ENCODE measurements at regions not wholly inside any gene's neighbourhood (a gene's known extent, or its start where the extent isn't known, plus 50 kb on each side); places are given as distances from the start of the nearest gene placed in this dataset.

GRCh38 chr4:106454021-106454420 lies 85.4 kb upstream of the GIMD1 start:
- no peak for DNase-seq (ENCODE audit: low spot score in 2 of 2)
- Histone ChIP-seq H3K36me3 (no peaks in the 10 kb centered on the region), H3K4me3 (no peak overlapping the region), H3K27me3 (no peaks in the 10 kb centered on the region), H3K4me1 (no peaks in the 10 kb centered on the region), H3K27ac (no peak overlapping the region), H3K9me3 (no peaks in the 10 kb centered on the region)
- TF ChIP-seq, protein P1, sequence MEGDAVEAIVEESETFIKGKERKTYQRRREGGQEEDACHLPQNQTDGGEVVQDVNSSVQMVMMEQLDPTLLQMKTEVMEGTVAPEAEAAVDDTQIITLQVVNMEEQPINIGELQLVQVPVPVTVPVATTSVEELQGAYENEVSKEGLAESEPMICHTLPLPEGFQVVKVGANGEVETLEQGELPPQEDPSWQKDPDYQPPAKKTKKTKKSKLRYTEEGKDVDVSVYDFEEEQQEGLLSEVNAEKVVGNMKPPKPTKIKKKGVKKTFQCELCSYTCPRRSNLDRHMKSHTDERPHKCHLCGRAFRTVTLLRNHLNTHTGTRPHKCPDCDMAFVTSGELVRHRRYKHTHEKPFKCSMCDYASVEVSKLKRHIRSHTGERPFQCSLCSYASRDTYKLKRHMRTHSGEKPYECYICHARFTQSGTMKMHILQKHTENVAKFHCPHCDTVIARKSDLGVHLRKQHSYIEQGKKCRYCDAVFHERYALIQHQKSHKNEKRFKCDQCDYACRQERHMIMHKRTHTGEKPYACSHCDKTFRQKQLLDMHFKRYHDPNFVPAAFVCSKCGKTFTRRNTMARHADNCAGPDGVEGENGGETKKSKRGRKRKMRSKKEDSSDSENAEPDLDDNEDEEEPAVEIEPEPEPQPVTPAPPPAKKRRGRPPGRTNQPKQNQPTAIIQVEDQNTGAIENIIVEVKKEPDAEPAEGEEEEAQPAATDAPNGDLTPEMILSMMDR (IDR thresholded peaks at IDR 0.05) = no peak
- intact Hi-C loops (cut with DNase I) = no loop called here

DNA sequence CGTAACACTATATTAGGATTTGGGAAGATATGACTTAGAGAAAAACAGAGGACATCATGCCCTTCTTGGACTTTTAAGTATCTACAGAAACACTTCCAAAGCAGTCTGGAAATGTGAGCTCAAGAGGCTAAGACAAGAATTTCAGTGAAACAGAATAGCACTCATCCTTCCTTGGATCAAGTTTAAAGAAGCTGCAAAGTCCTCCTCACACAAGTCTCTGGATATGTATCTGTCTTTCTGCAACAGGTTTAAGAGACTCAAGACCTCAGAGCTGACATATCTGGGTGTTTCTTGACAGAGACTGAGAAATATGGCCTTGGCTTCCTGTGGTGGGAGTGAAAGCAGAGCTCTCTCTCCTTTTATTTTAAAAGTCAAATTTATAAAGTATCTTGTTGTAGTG lies 82.5 kb upstream of the GIMD1 start:
- DNase-seq (ENCODE audit: low spot score in 2 of 2) = no peak
- no peaks in the 10 kb centered on the region for H3K4me1 ChIP-seq
- no peaks in the 10 kb centered on the region for H3K36me3 ChIP-seq
- no peak overlapping the region for H3K4me3 ChIP-seq
- TF ChIP-seq, protein P1 (IDR thresholded peaks at IDR 0.05) = no peak
- no peaks in the 10 kb centered on the region for H3K27me3 ChIP-seq
- intact Hi-C loops (cut with DNase I) = no loop called here
- H3K27ac ChIP-seq = no peak overlapping the region
- H3K9me3 ChIP-seq = no peaks in the 10 kb centered on the region

GRCh38 chr4:106450249-106450648 lies 81.7 kb upstream of the GIMD1 start:
- H3K4me1 ChIP-seq = no peaks in the 10 kb centered on the region
- TF ChIP-seq, protein P1 (IDR thresholded peaks at IDR 0.05) = no peak
- no peaks in the 10 kb centered on the region for H3K36me3 ChIP-seq
- no peaks in the 10 kb centered on the region for H3K27me3 ChIP-seq
- DNase-seq (ENCODE audit: low spot score in 2 of 2) = no peak
- H3K9me3 ChIP-seq = no peaks in the 10 kb centered on the region
- intact Hi-C loops (cut with DNase I) = no loop called here
- H3K27ac ChIP-seq = no peak overlapping the region
- H3K4me3 ChIP-seq = no peak overlapping the region

GRCh38 chr4:106444557-106444956 lies 76.0 kb upstream of the GIMD1 start:
- intact Hi-C loops (cut with DNase I) = no loop called here
- no peaks in the 10 kb centered on the region for H3K4me1 ChIP-seq
- no peak overlapping the region for H3K4me3 ChIP-seq
- DNase-seq (ENCODE audit: low spot score in 2 of 2) = no peak
- no peaks in the 10 kb centered on the region for H3K27me3 ChIP-seq
- H3K36me3 ChIP-seq = no peaks in the 10 kb centered on the region
- H3K27ac ChIP-seq = no peak overlapping the region
- H3K9me3 ChIP-seq = no peaks in the 10 kb centered on the region
- TF ChIP-seq, protein P1 (IDR thresholded peaks at IDR 0.05) = no peak

- Histone ChIP-seq H3K4me1 (no peaks in the 10 kb centered on the region), H3K36me3 (no peaks in the 10 kb centered on the region), H3K4me3 (no peak overlapping the region), H3K9me3 (no peaks in the 10 kb centered on the region), H3K27me3 (no peaks in the 10 kb centered on the region), H3K27ac (no peak overlapping the region)
- no peak for DNase-seq (ENCODE audit: low spot score in 2 of 2)
- intact Hi-C loops (cut with DNase I) = no loop called here
- TF ChIP-seq, protein P1 (IDR thresholded peaks at IDR 0.05) = no peak
Observed at GRCh38 chr4:106430797-106431196, 62.2 kb upstream of the GIMD1 start.

DNA sequence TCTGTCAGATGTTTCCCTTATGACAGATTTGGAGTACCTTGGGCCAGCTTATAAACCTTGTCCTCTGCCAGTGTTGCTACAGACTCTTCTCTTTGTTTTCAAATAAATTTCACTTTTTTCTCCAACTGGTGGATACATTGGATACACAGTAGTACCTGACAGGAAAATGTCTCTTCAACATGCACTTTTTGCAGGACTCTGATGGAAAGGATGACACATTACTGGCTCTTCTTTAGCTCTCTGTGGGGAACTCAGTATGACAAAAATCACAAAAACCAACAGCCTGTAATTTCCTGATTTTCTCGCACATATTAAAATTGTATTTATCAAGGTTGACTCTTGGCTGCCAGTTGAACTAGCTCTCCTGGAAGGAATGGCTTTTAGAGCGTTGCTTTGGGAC lies 61.3 kb upstream of the GIMD1 start:
- intact Hi-C loops (cut with DNase I) = no loop called here

More for the DNA sequence above, 61.3 kb upstream of the GIMD1 start:
- Histone ChIP-seq H3K27ac (no peak overlapping the region), H3K9me3 (no peaks in the 10 kb centered on the region), H3K4me3 (no peak overlapping the region), H3K27me3 (no peaks in the 10 kb centered on the region), H3K4me1 (no peaks in the 10 kb centered on the region), H3K36me3 (no peaks in the 10 kb centered on the region)
- no peak for DNase-seq (ENCODE audit: low spot score in 2 of 2)
- TF ChIP-seq, protein P1 (IDR thresholded peaks at IDR 0.05) = no peak

Data from ascending aorta (tissue), 2 donors.